Epithelial cell of proximal tubule (primary cell): ENCODE measurements at regions not wholly inside any gene's neighbourhood (a gene's known extent, or its start where the extent isn't known, plus 50 kb on each side); places are given as distances from the start of the nearest gene placed in this dataset.
A peak's percentile ranks its signal among the peaks of the same experiment; 100 is the strongest.
"Not testable (repeated sequence)": the region's sequence is repeated elsewhere in the genome, so short reads cannot be mapped to it uniquely, and the experiment has no call there.

Experiments
- DNase-seq: peaks from one replicate; pipeline ENCODE4 v3.0.0-alpha.2; 2011; ENCODE audit warnings: low read depth
- H3K4me3 ChIP-seq: 2 replicates; pipeline ENCODE4 v1.5.1; 2011; ENCODE audit warnings: low read depth, mild to moderate bottlenecking, low read length
- TF ChIP-seq, protein P1 (sequence below): conservative IDR thresholded peaks from 2 replicates; pipeline ENCODE4 v1.5.1; 2012; ENCODE audit warnings: low read depth, mild to moderate bottlenecking, low read length

- no peak overlapping the region for H3K4me3 ChIP-seq
- no peak for DNase-seq
- TF ChIP-seq, protein P1, sequence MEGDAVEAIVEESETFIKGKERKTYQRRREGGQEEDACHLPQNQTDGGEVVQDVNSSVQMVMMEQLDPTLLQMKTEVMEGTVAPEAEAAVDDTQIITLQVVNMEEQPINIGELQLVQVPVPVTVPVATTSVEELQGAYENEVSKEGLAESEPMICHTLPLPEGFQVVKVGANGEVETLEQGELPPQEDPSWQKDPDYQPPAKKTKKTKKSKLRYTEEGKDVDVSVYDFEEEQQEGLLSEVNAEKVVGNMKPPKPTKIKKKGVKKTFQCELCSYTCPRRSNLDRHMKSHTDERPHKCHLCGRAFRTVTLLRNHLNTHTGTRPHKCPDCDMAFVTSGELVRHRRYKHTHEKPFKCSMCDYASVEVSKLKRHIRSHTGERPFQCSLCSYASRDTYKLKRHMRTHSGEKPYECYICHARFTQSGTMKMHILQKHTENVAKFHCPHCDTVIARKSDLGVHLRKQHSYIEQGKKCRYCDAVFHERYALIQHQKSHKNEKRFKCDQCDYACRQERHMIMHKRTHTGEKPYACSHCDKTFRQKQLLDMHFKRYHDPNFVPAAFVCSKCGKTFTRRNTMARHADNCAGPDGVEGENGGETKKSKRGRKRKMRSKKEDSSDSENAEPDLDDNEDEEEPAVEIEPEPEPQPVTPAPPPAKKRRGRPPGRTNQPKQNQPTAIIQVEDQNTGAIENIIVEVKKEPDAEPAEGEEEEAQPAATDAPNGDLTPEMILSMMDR = no peak
Observed at GRCh38 chr2:122083256-122084048, 328.0 kb downstream of the TSN start.

DNA sequence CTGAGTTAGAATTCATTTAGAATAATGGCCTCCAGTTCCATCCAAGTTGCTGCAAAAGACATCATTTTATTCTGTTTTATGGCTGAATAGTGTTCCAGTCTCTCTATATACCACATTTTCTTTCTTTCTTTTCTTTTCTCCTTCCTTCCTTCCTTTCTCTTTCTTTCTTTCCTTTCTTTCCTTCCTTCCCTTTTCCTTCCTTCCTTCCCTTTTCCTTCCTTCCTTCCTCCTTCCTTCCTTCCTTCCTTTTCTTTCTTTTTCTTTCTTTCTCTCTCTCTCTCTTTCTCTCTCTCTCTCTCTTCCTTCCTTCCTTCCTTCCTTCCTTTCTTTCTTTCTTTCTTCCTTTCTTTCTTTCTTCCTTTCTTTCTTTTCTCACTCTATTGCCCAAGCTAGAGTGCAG is 330.2 kb downstream of the TSN start:
- H3K4me3 ChIP-seq, DNase-seq: not testable (repeated sequence)

- no peak for DNase-seq
- TF ChIP-seq, protein P1 = no peak
- H3K4me3 ChIP-seq = no peak overlapping the region
Observed at GRCh38 chr2:122094557-122094956, 339.1 kb downstream of the TSN start.

DNA sequence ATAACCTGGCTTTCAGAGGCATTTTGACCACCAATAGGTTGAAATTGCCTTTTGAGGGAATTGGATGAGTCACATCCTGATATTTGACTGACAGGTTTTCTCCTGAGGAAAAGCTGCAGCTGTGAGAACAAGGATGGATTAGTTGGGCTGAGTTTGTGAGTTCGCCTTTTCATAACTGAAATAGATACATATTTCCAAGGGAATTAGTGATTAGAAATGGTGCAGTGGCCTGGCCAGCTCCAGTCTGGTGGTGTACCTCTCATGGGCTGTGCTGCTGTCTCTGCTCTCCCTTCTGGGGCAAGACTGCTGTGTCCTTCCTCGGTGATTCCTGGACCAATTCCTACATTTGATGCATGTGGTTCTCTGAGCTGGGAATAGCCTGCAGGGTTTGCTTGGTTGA is 341.3 kb downstream of the TSN start:
- TF ChIP-seq, protein P1 = no peak
- H3K4me3 ChIP-seq = no peak overlapping the region
- no peak for DNase-seq

GRCh38 chr2:122098306-122098705 is 342.9 kb downstream of the TSN start:
- TF ChIP-seq, protein P1 = no peak
- DNase-seq = peak; percentile 16
- no peak overlapping the region for H3K4me3 ChIP-seq

DNA sequence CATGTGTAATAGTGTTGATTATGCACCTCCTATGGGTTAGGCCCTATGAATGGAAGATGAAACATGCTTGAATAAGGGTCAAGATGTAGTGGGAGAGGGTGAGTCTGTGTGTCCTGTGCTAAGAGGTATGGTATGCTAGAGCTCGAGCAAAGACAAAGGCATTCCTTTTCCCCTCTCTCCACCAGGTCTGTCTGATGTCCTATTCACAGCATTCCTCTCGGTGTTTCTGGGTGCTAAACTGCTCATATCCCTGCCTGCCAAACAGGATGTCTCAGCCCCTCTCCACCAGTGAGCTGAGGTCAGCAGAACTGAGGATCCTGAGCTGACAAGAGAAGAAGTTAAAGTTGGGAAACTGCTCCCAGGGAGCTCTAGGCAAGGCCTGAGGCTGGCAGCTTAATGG is 344.9 kb downstream of the TSN start:
- DNase-seq = peak; percentile 16
- TF ChIP-seq, protein P1 = no peak
- H3K4me3 ChIP-seq = no peak overlapping the region

DNA sequence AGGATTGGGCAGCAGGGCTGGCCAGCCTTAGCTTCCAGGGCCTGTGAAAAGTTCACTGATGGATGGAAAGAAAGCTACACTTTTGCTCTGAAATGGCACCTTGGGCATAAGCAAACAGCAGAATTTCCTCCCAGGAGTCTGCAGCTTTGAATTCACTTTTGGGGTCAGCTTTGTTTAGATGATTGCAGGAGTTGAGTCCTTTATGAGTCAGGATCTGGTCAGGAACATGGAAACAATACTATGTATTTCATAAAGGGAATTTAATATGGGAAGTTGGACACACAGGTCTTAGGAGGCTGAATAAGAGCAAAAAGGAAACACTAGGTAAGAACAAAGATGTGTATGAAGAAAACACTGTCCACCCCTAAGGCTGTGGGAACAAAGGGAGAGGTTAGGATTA is 345.3 kb downstream of the TSN start:
- TF ChIP-seq, protein P1 = no peak
- DNase-seq = no peak

More for the DNA sequence above, 345.3 kb downstream of the TSN start:
- H3K4me3 ChIP-seq = no peak overlapping the region
